Subcutaneous abdominal adipose tissue (tissue), 5 donors: ENCODE measurements at regions not wholly inside any gene's neighbourhood (a gene's known extent, or its start where the extent isn't known, plus 50 kb on each side); places are given as distances from the start of the nearest gene placed in this dataset.

Experiments used
- H3K27ac ChIP-seq: one replicate; pipeline ENCODE4 v1.7.0; 2013; ENCODE audit warnings: low read depth, mild to moderate bottlenecking, inconsistent platforms, low read length, moderate library complexity
- H3K27me3 ChIP-seq, 5 donors: one replicate each; pipeline ENCODE4 v1.7.0; 2013; ENCODE audit warnings: low read length in 5 of 5, inconsistent platforms in 1 of 5; ENCODE audit not compliant: control insufficient read depth in 5 of 5, insufficient read depth in 4 of 5
- H3K36me3 ChIP-seq, 5 donors: one replicate each; pipeline ENCODE4 v1.7.0; 2013; ENCODE audit warnings: low read length in 5 of 5; ENCODE audit not compliant: control insufficient read depth in 5 of 5, insufficient read depth in 5 of 5
- H3K4me1 ChIP-seq, 5 donors: one replicate each; pipeline ENCODE4 v1.7.0; 2013; ENCODE audit warnings: low read length in 5 of 5, mild to moderate bottlenecking in 3 of 5, moderate library complexity in 1 of 5; ENCODE audit not compliant: control insufficient read depth in 5 of 5, insufficient read depth in 5 of 5
- H3K4me3 ChIP-seq, 5 donors: one replicate each; pipeline ENCODE4 v1.7.0; 2013; ENCODE audit warnings: low read length in 5 of 5, low read depth in 1 of 5
- H3K9ac ChIP-seq, 5 donors: one replicate each; pipeline ENCODE4 v1.7.0; 2013; ENCODE audit warnings: low read length in 5 of 5, mild to moderate bottlenecking in 4 of 5, moderate library complexity in 3 of 5
- H3K9me3 ChIP-seq, 5 donors: one replicate each; pipeline ENCODE4 v1.7.0; 2013; ENCODE audit warnings: low read length in 5 of 5; ENCODE audit not compliant: control insufficient read depth in 5 of 5
- donor health status: healthy.
- donor health status: healthy.
- donor health status: healthy.
- donor health status: healthy.
- donor health status: healthy.

DNA sequence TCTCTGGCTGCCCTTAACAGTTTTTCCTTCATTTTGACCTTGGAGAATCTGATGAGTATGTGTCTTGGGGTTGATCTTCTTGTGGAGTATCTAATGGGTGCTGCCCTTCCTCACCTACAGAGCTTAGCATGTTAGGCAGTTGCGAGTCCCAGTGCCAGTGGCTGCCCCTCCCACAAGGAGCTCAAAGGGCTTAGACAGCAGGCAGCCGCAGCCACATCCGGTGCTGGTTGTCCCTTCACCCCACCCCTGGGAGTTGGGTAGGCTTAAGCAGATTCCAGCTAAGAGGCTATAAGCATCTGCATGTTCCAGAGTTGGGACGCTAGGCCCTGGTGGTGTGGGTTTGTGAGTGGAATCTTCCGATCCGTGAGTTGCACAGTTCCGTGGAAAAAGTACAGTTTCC is 322.1 kb upstream of the ARX start:
- Histone ChIP-seq H3K9ac (no peak overlapping the region), H3K27ac (no peak overlapping the region), H3K4me1 (no peaks in the 10 kb centered on the region), H3K27me3 (no peaks in the 10 kb centered on the region), H3K4me3 (no peak overlapping the region), H3K9me3 (peaks cover 0 to 14% (median 3%) of the 10 kb centered on the region in 5 donors), H3K36me3 (no peaks in the 10 kb centered on the region)

DNA sequence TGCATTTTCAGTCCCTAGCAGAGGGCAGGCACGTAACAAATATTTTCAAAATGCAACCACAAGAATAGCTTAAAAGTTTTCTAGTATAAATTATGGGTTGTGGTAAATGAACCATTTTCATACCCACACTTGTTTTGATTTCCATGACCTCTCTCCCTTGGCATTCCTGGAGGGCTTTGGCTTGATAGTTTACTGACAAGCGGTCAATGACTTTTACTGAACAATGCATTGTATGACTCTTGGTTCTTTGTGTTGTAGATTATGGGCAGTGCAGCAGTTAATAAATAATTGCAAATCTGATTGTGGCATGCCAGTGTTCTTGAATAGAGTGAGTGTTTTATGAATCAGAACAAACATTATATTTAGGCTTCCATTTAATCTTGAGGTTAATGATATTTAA is 285.2 kb upstream of the ARX start:
- no peak overlapping the region for H3K27ac ChIP-seq
- H3K9me3 ChIP-seq = no peaks in the 10 kb centered on the region
- H3K4me3 ChIP-seq = no peak overlapping the region
- no peak overlapping the region for H3K9ac ChIP-seq
- H3K27me3 ChIP-seq = peaks cover 0 to 3% (median 0%) of the 10 kb centered on the region in 5 donors
- no peaks in the 10 kb centered on the region for H3K36me3 ChIP-seq
- no peaks in the 10 kb centered on the region for H3K4me1 ChIP-seq

DNA sequence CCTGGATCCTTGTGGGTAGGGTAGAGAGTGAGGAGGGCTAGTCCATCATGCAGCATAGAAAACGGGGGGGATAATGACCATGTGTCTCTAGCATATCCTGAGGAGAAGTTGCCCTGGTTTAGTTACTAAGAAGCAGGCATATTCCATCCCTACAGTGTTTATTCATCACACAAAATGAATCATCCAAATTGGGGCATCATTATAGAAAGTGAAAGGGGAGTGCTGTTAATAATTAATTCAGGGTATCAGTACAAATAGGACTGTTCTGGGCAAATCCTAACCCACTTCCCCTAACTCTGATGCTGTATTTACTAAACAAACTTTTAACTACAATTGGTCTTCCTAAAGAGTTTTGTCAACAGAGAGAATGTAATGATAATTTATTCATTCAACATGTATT is 281.1 kb upstream of the ARX start:
- Histone ChIP-seq H3K9me3 (no peaks in the 10 kb centered on the region), H3K4me1 (no peaks in the 10 kb centered on the region), H3K27ac (no peak overlapping the region), H3K4me3 (no peak overlapping the region), H3K27me3 (peaks cover 0 to 3% (median 0%) of the 10 kb centered on the region in 5 donors), H3K36me3 (no peaks in the 10 kb centered on the region), H3K9ac (no peak overlapping the region)

DNA sequence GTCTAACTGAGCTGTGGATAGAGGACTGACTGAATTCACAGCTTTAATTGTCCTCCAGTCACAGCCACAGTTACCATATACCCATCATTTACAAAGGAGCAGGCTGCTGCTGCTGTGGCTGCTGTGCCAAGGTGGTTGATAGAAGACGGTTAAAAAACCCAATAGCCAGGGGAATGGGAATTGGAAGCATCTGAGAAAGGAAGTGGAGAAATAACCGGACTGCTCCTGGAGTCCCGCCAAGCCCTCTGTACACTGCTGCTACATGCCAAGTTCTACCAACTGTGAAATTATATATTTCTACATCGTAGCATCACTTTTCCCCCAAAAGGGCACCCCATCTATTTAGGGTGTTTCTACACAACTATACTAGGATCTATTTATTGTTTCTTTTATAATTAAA is 279.7 kb upstream of the ARX start:
- no peaks in the 10 kb centered on the region for H3K9me3 ChIP-seq

DNA sequence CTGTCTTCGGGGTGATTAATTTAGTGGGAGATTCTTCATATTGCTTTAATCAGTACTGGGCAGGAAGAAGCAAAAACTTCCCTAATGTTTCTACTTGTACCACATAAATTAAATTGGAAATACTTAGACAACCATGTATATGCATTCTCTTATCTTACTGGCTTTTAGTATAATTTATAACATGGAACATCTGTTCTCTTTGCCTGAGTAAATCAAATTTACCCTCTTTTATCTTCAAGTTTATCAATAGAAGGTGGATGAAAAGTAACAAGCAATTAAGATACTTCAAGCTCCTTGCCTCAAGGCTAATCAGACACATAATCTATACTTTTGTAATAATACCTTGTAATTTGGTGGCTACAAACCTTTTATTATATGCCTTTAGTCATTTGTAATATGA is 274.4 kb upstream of the ARX start:
- no peak overlapping the region for H3K27ac ChIP-seq
- no peak overlapping the region for H3K9ac ChIP-seq
- no peak overlapping the region for H3K4me3 ChIP-seq
- H3K27me3 ChIP-seq = peaks cover 0 to 2% (median 0%) of the 10 kb centered on the region in 5 donors
- H3K9me3 ChIP-seq = no peaks in the 10 kb centered on the region
- no peaks in the 10 kb centered on the region for H3K36me3 ChIP-seq
- H3K4me1 ChIP-seq = no peaks in the 10 kb centered on the region

More for the DNA sequence above, 279.7 kb upstream of the ARX start:
- no peak overlapping the region for H3K9ac ChIP-seq
- H3K4me1 ChIP-seq = no peaks in the 10 kb centered on the region
- H3K27ac ChIP-seq = no peak overlapping the region
- peaks cover 0 to 3% (median 0%) of the 10 kb centered on the region in 5 donors for H3K27me3 ChIP-seq
- no peaks in the 10 kb centered on the region for H3K36me3 ChIP-seq
- no peak overlapping the region for H3K4me3 ChIP-seq

DNA sequence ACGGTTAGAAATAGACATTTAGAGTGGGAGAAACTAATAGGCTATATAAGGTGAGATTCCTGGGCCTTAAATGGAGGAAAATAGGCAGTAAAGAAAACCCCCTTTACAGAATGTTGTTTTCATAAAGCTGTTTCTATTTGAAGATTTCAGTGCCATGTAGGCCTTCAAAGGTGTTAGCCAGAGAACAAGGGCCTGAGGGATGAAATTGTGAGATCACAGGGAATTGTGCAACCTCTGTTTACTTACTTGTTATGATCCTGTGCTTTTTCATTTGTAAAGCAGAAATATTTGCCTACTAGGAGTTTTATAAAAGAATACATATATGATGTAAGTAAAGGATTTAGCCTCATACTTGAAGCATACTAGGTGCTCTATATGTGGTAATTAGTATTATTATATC is 272.9 kb upstream of the ARX start:
- H3K4me1 ChIP-seq = no peaks in the 10 kb centered on the region
- no peaks in the 10 kb centered on the region for H3K36me3 ChIP-seq
- H3K27ac ChIP-seq = no peak overlapping the region
- no peaks in the 10 kb centered on the region for H3K9me3 ChIP-seq
- no peak overlapping the region for H3K4me3 ChIP-seq
- H3K27me3 ChIP-seq = peaks cover 0 to 2% (median 0%) of the 10 kb centered on the region in 5 donors
- no peak overlapping the region for H3K9ac ChIP-seq

DNA sequence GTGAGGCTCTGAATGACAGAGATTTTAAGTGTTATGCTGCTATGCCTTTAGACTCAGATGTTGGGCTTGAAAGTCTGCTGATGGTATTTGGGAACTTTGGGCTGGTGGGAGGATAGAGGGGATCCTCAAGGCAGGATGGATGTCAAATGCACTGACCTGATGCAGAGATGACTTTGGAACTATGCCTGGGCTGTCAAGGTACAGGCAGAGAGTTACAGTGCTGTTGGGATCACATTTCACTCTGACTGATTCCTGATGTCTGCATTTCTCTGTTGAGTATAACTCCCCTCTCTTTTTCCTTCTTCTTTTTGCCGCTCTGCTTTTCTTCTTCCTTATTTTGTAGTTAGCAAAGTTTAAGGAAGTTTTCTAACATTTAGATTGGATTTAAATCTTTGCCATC is 271.8 kb upstream of the ARX start:
- Histone ChIP-seq H3K27me3 (peaks cover 0 to 2% (median 0%) of the 10 kb centered on the region in 5 donors), H3K9me3 (no peaks in the 10 kb centered on the region), H3K27ac (no peak overlapping the region), H3K9ac (no peak overlapping the region), H3K36me3 (no peaks in the 10 kb centered on the region), H3K4me3 (no peak overlapping the region), H3K4me1 (no peaks in the 10 kb centered on the region)

DNA sequence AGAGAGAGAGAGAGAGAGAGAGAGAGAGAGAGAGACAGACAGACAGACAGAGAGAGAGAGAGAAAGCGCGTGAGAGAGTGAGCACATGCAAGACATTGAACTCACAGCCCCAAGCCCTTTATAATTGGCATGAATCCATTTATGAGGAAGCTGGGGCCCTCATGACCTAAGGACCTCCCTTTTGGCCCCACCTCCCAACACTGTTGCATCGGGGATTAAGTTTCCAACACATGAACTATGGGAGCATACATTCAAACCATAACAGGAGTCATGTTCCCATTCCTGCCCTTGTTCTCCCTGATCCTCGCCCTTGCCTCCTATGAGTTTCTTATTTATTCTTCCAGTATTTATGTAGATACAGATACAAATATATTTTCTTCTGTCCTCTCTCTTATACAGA is 269.8 kb upstream of the ARX start:
- no peak overlapping the region for H3K9ac ChIP-seq
- H3K27ac ChIP-seq = no peak overlapping the region
- no peaks in the 10 kb centered on the region for H3K4me1 ChIP-seq
- peaks cover 0 to 3% (median 0%) of the 10 kb centered on the region in 5 donors for H3K9me3 ChIP-seq
- H3K36me3 ChIP-seq = no peaks in the 10 kb centered on the region
- peaks cover 0 to 5% (median 0%) of the 10 kb centered on the region in 5 donors for H3K27me3 ChIP-seq
- H3K4me3 ChIP-seq = no peak overlapping the region

DNA sequence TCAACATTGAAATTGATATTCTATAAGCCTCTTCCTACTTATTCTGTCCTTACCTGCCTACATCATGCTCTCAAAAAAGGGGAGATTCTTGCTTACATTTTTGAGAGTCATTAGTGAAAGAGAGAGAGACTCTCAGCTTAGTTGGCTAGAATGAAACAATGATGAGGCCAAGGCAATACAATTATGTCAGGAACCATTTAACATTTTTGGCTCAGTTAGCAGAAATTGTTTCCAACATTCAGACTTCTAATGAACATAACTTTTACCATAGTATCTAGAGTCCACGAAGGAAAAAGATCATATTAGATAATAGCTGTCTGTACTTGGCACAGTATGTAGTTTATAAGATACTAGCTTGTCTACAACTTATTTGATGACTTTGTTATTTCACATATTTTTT is 263.7 kb upstream of the ARX start:
- Histone ChIP-seq H3K9ac (no peak overlapping the region), H3K4me1 (no peaks in the 10 kb centered on the region), H3K4me3 (no peak overlapping the region), H3K27ac (no peak overlapping the region), H3K27me3 (peaks cover 0 to 5% (median 0%) of the 10 kb centered on the region in 5 donors), H3K36me3 (no peaks in the 10 kb centered on the region), H3K9me3 (peaks cover 0 to 3% (median 0%) of the 10 kb centered on the region in 5 donors)

DNA sequence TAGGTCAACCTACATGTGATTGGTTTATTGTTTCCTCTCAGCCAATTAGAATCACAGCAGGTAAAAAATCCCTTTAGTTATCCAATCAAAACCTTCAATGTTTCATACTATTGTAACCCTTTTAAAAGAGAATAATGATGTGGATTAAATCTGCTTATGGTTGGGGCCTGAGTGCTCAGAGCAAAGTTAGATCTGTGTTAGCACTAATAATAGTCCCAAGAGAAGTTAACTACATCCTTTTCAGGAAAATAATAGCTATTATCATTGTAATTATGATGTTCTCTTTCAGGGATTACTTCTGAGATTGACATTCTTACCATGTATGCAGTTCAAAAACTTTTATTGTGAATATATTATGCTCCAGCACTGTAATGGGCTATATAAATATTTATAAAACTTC is 262.6 kb upstream of the ARX start:
- H3K9me3 ChIP-seq = peaks cover 0 to 3% (median 0%) of the 10 kb centered on the region in 5 donors
- peaks cover 0 to 5% (median 0%) of the 10 kb centered on the region in 5 donors for H3K27me3 ChIP-seq
- no peak overlapping the region for H3K4me3 ChIP-seq
- no peak overlapping the region for H3K27ac ChIP-seq
- no peaks in the 10 kb centered on the region for H3K36me3 ChIP-seq
- no peaks in the 10 kb centered on the region for H3K4me1 ChIP-seq
- H3K9ac ChIP-seq = no peak overlapping the region

DNA sequence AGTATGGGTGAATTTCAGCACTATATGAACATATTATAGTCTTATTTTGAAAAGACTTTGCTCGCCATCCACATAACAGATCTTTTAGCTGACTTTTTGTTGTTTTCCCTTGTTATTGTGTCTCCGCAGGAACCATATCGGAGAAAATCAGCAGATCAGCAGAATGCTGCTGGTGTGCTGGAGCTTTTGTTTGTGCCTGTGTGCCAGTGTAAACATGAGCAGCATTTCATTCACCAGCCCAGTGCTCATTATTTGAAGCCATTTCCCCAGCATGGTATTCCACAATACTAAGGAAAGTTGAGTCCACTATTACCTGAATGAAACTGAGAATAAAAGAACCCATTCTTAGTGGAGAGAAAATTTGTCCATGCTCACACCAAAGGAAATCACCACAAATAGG is 261.8 kb upstream of the ARX start:
- Histone ChIP-seq H3K27ac (no peak overlapping the region), H3K4me3 (no peak overlapping the region), H3K36me3 (no peaks in the 10 kb centered on the region), H3K4me1 (no peaks in the 10 kb centered on the region), H3K9me3 (peaks cover 0 to 3% (median 0%) of the 10 kb centered on the region in 5 donors), H3K27me3 (peaks cover 0 to 5% (median 0%) of the 10 kb centered on the region in 5 donors), H3K9ac (no peak overlapping the region)
